ENCODE measurements at regions not wholly inside any gene's neighbourhood (a gene's known extent, or its start where the extent isn't known, plus 50 kb on each side); places are given as distances from the start of the nearest gene placed in this dataset.
"Not testable (repeated sequence)": the region's sequence is repeated elsewhere in the genome, so short reads cannot be mapped to it uniquely, and the experiment has no call there.

DNA sequence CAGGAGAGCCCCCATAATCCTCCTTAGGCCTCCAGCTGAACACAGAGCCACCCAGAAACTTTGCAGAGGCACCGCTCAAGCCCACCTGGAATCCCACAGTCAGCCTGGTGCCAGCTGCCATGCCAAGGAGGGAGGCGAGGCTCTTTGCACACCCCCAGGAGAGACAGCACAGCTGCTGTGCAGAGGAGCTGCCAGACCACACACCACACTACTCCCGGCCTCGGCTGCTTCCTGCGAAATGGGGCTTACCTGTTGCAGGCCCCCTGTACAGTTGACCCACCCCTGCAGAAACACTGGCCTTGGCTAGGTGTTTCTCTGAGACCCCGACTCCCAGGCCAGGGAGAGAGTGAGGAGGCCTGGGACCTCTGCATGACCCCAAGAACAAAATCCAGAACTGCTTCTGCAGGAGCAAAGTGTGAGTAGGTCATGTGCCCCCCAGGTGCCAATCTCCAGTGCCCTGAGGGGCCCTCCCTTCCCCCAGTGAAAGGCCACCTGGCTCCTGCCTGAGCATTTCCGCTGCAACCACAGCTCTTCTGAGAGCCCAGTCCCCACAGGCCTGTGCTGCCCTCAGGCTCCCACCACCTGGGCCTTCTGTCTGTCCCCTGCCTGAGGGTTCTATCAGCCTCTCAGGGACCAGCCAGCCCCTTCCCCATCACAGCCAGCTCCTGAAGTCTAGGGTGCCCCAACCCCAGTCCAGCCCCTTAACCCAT lies 580.4 kb downstream of the UQCRFS1 start:
- Histone ChIP-seq H3K27me3 (no peaks in the 10 kb centered on the region), H3K4me2 (peak overlapping the region; percentile 73), H4K20me1 (no peaks in the 10 kb centered on the region), H3K4me1 (peaks cover 25% of the 10 kb centered on the region), H3K27ac (peak overlapping the region; percentile 51), H3K9me3 (peaks cover 15% of the 10 kb centered on the region), H3K36me3 (no peaks in the 10 kb centered on the region), H3K9ac (no peak overlapping the region), H3K4me3 (no peak overlapping the region)
- no peak for TF ChIP-seq Cebpa-rat (IDR thresholded peaks at IDR 0.05)

GRCh38 chr19:28631961-28632360 lies 581.0 kb downstream of the UQCRFS1 start:
- H3K4me3 ChIP-seq: no peak overlapping the region
- H3K27ac ChIP-seq: peak overlapping the region; percentile 51
- peaks cover 15% of the 10 kb centered on the region for H3K9me3 ChIP-seq
- peak overlapping the region; percentile 73 for H3K4me2 ChIP-seq
- no peaks in the 10 kb centered on the region for H3K36me3 ChIP-seq
- H3K9ac ChIP-seq: no peak overlapping the region
- H3K4me1 ChIP-seq: peaks cover 25% of the 10 kb centered on the region
- no peak for TF ChIP-seq Cebpa-rat (IDR thresholded peaks at IDR 0.05)
- no peaks in the 10 kb centered on the region for H3K27me3 ChIP-seq
- no peaks in the 10 kb centered on the region for H4K20me1 ChIP-seq

DNA sequence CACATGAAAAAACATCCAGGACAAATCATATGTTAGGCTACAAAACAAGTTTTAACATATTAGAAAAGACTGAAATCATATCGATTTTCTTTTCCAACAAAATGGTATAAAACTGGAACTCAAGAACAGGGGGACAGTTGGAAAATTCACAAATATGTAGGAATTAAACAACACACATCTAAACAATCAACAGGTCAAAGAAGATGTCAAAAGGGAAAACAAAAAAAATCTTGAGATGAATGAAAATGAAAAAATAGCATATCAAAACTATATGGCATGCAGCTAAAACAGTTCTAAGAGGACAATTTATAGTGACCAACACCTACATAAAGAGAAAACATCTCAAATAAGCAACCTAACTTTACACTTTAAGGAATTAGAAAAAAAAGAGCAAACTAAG lies 585.3 kb downstream of the UQCRFS1 start:
- peaks cover 12% of the 10 kb centered on the region for H3K4me1 ChIP-seq
- H4K20me1 ChIP-seq: no peaks in the 10 kb centered on the region
- TF ChIP-seq Cebpa-rat (IDR thresholded peaks at IDR 0.05): no peak
- H3K4me3 ChIP-seq: no peak overlapping the region
- no peak overlapping the region for H3K27ac ChIP-seq
- H3K4me2 ChIP-seq: no peak overlapping the region
- H3K27me3 ChIP-seq: no peaks in the 10 kb centered on the region
- no peak overlapping the region for H3K9ac ChIP-seq
- peaks cover 5% of the 10 kb centered on the region; the same call in 1 of the 2 replicates for H3K9me3 ChIP-seq
- no peaks in the 10 kb centered on the region for H3K36me3 ChIP-seq

DNA sequence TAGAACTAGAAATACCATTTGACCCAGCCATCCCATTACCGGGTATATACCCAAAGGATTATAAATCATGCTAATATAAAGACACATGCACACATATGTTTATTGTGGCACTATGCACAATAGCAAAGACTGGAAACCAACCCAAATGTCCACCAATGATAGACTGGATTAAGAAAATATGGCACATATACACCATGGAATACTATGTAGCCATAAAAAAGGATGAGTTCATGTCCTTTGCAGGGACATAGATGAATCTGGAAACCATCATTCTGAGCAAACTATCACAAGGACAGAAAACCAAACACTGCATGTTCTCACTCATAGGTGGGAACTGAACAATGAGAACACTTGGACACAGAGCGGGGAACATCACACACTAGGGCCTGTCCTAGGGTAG lies 586.5 kb downstream of the UQCRFS1 start:
- not testable (repeated sequence) for H3K27me3 ChIP-seq, H3K9ac ChIP-seq, H3K36me3 ChIP-seq, H4K20me1 ChIP-seq, H3K4me2 ChIP-seq, H3K9me3 ChIP-seq, H3K4me3 ChIP-seq, H3K4me1 ChIP-seq, H3K27ac ChIP-seq

DNA sequence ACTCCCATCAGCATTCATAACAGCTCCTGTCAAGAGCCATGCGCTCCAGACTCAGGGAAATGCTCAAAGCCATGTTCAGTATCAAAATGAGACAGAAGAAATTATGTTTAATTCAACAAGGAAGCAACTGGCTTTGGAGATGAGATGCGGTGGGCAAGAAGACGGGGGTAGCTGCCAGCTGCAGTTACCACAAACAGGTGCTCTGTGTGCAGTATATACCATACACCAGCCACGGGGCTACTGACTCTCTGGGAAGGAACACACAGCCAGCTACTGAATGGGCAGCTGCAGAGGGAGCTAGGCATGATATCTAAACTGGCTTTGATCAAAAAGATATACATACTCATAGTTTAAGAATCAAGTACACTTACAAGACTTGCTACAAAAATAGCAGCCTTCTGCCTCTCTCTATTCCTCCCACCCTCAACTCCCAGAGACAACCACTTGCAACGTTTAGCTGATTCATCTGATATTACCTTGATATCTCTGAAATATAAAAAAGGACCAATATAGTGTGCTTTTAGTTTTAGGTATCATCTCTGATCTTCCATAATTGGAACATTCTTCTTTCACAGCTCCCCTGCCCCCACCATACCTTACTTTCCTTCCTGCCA lies 593.0 kb downstream of the UQCRFS1 start:
- H3K4me3 ChIP-seq: no peak overlapping the region
- peaks cover 22% of the 10 kb centered on the region for H3K4me1 ChIP-seq
- no peaks in the 10 kb centered on the region for H4K20me1 ChIP-seq
- TF ChIP-seq Cebpa-rat (IDR thresholded peaks at IDR 0.05): no peak
- H3K9ac ChIP-seq: no peak overlapping the region
- H3K27ac ChIP-seq: 0 out of 2 replicates have a peak overlapping the region, but pooled peaks have one; percentile 27
- no peaks in the 10 kb centered on the region for H3K27me3 ChIP-seq
- no peaks in the 10 kb centered on the region for H3K36me3 ChIP-seq
- H3K9me3 ChIP-seq: peaks cover 13% of the 10 kb centered on the region
- H3K4me2 ChIP-seq: peak overlapping the region; percentile 60

DNA sequence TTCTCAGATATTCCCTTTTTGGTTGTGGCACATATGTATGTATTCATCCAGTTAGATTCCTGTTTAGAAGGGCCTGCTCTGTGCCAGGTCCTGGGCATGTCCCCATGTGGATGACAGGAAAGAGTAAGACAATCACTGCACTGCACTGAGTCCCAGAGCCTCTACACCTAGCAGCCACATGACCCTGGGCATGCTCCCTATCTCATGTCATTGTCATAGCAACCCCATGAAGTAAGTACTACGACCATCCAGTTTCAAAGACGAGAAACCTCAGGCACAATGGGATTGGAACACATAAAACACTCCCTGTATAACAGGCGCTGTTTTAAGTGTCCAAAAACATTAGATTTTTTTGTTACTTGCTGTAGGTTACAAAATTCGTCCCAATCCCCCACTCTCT lies 594.4 kb downstream of the UQCRFS1 start:
- no peaks in the 10 kb centered on the region for H3K27me3 ChIP-seq
- peaks cover 28% of the 10 kb centered on the region for H3K9me3 ChIP-seq
- no peak overlapping the region for H3K27ac ChIP-seq
- no peak for TF ChIP-seq Cebpa-rat (IDR thresholded peaks at IDR 0.05)
- H3K4me2 ChIP-seq: peak overlapping the region; percentile 60; the same call in 1 of the 2 replicates
- H3K4me1 ChIP-seq: peaks cover 22% of the 10 kb centered on the region
- H3K9ac ChIP-seq: no peak overlapping the region
- no peak overlapping the region for H3K4me3 ChIP-seq
- no peaks in the 10 kb centered on the region for H4K20me1 ChIP-seq
- H3K36me3 ChIP-seq: no peaks in the 10 kb centered on the region

DNA sequence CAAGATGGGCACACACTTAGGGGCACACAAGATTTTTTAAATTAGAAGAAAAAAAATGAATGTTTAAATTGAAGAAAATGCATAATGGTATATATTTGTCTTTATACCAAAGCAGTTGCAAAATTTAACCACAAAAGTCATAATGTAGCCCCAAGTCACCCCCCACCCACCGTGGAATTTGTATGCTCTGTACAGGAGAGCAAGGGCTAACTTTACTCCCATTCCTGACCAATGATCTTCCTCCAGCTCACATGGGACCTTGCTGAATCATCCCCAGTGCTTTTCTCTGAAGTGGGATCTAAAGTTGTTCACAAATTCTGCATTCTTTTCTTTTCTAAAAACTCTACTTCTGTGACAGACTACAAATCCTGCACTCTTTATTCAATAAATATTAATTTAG lies 597.0 kb downstream of the UQCRFS1 start:
- Histone ChIP-seq H3K27ac (no peak overlapping the region), H3K36me3 (no peaks in the 10 kb centered on the region), H4K20me1 (no peaks in the 10 kb centered on the region), H3K9ac (no peak overlapping the region), H3K4me3 (no peak overlapping the region), H3K4me1 (peaks cover 22% of the 10 kb centered on the region), H3K9me3 (peaks cover 33% of the 10 kb centered on the region), H3K4me2 (no peak overlapping the region), H3K27me3 (no peaks in the 10 kb centered on the region)
- no peak for TF ChIP-seq Cebpa-rat (IDR thresholded peaks at IDR 0.05)

GRCh38 chr19:28615546-28615916 lies 597.4 kb downstream of the UQCRFS1 start:
- Histone ChIP-seq H3K4me3 (no peak overlapping the region), H3K36me3 (no peaks in the 10 kb centered on the region), H3K4me1 (peaks cover 20% of the 10 kb centered on the region), H3K27me3 (no peaks in the 10 kb centered on the region), H4K20me1 (no peaks in the 10 kb centered on the region), H3K27ac (no peak overlapping the region), H3K9ac (no peak overlapping the region), H3K9me3 (peaks cover 33% of the 10 kb centered on the region), H3K4me2 (no peak overlapping the region)
- TF ChIP-seq Cebpa-rat (IDR thresholded peaks at IDR 0.05): no peak

GRCh38 chr19:28614634-28615545 lies 598.1 kb downstream of the UQCRFS1 start:
- Histone ChIP-seq H3K36me3 (no peaks in the 10 kb centered on the region), H3K9ac (no peak overlapping the region), H3K27me3 (no peaks in the 10 kb centered on the region), H3K27ac (no peak overlapping the region), H3K4me3 (no peak overlapping the region), H3K4me1 (peaks cover 14% of the 10 kb centered on the region), H3K4me2 (no peak overlapping the region), H4K20me1 (no peaks in the 10 kb centered on the region), H3K9me3 (peaks cover 33% of the 10 kb centered on the region)
- TF ChIP-seq Cebpa-rat (IDR thresholded peaks at IDR 0.05): no peak

DNA sequence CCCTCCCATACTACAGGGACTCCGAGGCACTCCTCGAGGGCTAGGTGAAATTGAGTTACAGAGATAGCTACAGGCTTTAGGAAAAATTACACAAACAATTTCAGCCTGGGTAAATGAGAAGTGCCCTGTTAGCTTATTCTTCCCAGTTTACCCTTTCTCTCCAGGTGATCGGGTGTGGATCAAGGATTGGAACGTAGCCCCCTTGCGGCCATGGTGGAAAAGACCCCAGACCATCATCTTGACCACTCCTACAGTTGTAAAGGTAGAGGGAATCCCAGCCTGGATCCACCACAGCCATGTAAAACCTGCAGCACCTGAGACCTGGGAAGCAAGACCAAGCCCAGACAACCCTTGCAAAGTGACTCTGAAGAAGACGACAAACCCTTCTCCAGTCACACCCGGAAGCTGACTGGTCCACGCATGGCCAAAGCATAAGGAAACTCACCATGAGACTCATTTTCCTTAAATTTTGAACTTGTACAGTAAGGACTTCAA lies 600.6 kb downstream of the UQCRFS1 start:
- Histone ChIP-seq H3K4me1 (no peaks in the 10 kb centered on the region), H3K9me3 (peaks cover 48% of the 10 kb centered on the region), H3K9ac (no peak overlapping the region), H3K4me3 (no peak overlapping the region), H3K4me2 (no peak overlapping the region), H4K20me1 (no peaks in the 10 kb centered on the region), H3K27ac (no peak overlapping the region), H3K36me3 (no peaks in the 10 kb centered on the region), H3K27me3 (no peaks in the 10 kb centered on the region)
- TF ChIP-seq Cebpa-rat (IDR thresholded peaks at IDR 0.05): no peak

GRCh38 chr19:28611227-28611914 lies 601.6 kb downstream of the UQCRFS1 start:
- not testable (repeated sequence) for H3K4me1 ChIP-seq, H3K27ac ChIP-seq, H3K9ac ChIP-seq

More at GRCh38 chr19:28611227-28611914, 601.6 kb downstream of the UQCRFS1 start:
- not testable (repeated sequence) for H4K20me1 ChIP-seq, H3K4me3 ChIP-seq, H3K27me3 ChIP-seq, H3K36me3 ChIP-seq, H3K4me2 ChIP-seq
- H3K9me3 ChIP-seq: peaks cover 57% of the 10 kb centered on the region
